ENCODE measurements at regions not wholly inside any gene's neighbourhood (a gene's known extent, or its start where the extent isn't known, plus 50 kb on each side); places are given as distances from the start of the nearest gene placed in this dataset.

- FAIRE-seq, result no peak
These were observed 59.5 kb upstream of the SLC7A1 start for GRCh38 chr13:29654843-29655547.

- FAIRE-seq, result no peak
These were observed 58.9 kb upstream of the SLC7A1 start for GRCh38 chr13:29654384-29654783.

GRCh38 chr13:29648760-29649159, 53.3 kb upstream of the SLC7A1 start:
- peak; percentile 61 for FAIRE-seq
